Tongue (tissue), 1 donor: ENCODE measurements at regions not wholly inside any gene's neighbourhood (a gene's known extent, or its start where the extent isn't known, plus 50 kb on each side); places are given as distances from the start of the nearest gene placed in this dataset.
A peak's percentile ranks its signal among the peaks of the same experiment; 100 is the strongest.
"Not testable (repeated sequence)": the region's sequence is repeated elsewhere in the genome, so short reads cannot be mapped to it uniquely, and the experiment has no call there.

Experiments
- DNase-seq: peaks from one replicate; pipeline ENCODE4 v3.0.0-alpha.2; 2015

DNA sequence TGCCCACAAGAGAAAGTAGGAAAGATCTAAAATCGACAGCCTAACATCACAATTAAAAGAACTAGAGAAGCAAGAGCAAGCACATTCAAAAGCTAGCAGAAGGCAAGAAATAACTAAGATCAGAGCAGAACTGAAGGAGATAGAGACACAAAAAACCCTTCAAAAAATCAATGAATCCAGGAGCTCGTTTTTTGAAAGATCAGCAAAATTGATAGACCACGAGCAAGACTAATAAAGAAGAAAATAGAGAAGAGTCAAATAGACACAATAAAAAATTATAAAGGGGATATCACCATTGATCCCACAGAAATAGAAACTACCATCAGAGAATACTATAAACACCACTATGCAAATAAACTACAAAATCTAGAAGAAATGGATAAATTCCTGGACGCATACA, 693.6 kb upstream of the SETBP1 start:
- not testable (repeated sequence) for DNase-seq

DNA sequence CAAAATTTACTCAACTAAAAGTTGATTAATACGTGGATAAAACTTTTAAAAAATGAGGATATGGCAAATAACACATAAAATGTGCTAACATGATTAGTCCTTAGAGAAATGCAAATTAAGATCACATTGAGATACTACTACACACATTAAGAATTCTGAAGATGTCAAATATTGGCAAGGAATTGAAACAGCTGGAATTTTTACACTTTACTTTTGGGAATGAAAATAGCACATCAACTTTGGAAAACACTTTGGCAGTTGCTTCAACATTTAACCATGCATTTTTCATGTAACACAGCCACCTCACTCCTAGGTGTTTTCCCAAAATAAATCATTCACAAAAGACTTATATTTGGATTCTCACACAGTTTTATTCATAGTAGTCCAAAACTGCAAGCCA, 687.9 kb upstream of the SETBP1 start:
- no peak for DNase-seq

DNA sequence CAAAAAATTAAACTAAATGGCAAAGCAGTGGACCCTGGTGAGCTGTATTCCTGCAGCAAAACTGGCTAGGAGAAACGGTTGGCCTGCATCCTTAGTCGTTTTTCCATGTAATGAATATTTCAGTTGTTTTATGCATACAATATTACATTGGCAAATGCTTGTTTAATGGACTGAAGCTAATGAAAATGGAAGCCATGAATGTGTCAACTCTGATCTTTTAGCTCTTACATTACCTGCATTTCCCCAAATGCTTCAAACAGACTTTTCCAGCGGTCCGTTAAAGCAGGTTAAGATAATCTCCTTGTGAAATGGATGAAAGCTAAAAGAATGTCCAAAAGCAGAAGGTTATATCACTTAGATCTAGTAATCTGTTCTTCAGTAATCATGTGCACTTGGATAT, 686.3 kb upstream of the SETBP1 start:
- DNase-seq: no peak

DNA sequence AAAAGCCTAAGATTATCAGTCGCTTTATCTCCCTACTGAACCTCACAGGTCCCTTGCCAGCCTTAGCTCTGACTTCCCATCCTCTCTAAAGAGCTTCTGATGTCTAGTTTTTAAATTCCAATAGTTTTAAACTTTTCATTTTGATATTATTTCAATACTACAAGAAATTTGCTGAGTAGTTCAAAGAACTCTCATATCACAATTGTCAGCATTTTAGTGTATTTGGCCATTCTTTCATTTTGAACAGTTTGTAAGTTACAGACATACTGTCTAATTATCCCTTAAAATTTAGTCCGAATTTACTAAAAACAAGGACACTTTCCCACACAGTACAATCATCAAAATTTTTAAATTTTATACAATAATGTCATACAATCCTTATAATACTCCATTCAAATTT, 666.8 kb upstream of the SETBP1 start:
- DNase-seq: no peak

DNA sequence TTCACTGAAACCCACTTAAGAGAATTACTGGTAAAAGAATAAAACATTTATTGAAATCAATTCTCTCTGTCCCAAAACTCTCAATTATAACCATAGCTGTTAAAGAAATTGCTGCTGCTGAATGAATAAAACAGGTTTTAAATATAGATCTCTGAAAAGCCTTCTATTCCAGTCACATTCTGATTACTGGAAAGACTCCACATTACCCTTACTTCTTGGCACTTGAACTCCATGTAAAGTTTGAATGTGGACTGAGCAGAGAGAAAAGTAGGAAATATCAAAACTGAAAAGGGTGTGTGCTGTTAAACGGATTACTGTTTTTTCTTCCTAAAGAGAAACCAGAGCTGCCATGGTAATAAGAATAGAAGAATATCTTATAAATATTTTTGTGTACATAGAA, 655.3 kb upstream of the SETBP1 start:
- DNase-seq: peak; percentile 21

DNA sequence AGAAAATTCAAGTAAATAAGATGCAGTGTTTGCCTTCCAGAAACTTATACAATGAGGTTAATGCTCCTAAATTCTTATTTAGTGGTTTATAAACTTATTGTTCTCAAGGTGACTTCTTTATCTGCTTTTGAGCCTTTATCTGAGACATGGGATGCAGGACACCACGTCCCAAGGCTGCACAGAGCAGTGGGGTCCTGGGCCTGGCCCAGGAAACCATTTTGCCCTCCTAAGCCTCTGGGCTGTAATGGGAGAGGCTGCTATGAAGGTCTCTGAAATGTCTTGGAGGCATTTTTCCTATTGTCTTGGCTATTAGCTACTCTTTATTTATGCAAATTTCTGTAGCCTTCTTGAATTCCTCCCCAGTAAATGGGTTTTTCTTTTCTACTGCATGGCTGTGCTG, 652.6 kb upstream of the SETBP1 start:
- no peak for DNase-seq

DNA sequence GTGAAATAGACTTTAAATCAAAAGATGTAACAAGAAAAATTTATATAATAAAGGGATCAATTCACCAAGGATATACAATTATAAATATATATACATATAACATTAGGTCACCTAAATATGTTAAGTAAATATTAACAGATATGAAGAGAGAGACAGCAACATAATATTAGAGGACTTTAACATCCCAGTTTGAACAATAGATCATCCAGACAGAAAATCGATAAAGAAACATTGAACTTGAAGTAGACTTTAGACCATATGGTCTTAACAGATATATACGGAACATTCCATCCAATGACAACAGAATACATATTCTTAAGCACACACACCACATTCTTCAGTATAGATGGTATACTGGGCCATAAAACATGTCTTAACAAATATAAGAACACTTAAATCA, 649.6 kb upstream of the SETBP1 start:
- DNase-seq: no peak

DNA sequence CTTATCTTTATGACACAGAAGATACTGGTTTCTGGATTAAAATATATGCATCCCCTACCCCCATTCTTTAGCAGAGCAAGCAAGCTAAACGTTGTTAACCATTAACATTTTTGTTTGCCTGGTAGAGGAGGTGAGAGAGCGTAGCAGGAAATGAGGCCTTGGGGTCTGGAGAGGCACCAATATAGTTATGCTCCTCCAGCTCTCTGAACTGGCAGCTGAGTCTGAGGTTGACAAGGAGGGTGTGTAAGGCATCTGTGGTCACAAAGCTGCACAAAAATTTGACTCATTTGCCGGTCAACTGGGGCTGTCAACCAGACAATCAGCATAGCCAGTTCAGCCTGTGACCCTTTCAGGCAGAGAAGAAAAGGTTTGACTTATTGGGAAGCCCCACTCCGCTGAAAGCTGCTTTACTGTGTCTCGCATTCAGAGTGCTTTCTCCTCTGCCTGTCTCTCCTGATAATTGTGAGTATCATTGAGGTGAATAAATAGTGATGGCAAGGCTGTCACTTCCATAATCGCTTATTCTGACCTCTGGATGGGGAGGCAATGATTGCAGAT, 647.5 kb upstream of the SETBP1 start:
- no peak for DNase-seq

DNA sequence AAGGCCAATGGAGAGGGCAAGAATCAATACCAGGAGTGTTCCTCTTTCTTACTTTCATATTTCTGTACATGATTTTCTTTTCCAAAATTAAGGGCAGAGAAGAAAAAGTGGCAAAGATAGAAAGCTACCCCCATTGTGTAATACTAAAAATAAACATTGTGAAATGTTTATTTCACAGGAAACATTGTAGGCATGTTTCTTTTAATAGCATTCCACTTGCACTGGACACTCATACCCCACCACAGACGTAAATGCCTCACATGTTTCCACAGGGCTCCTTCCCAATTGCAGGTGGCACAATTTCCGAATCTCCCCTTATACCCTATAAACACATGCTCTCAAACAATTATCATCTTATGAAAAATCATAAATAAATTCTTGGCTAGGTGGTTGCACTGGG, 645.1 kb upstream of the SETBP1 start:
- DNase-seq: no peak

DNA sequence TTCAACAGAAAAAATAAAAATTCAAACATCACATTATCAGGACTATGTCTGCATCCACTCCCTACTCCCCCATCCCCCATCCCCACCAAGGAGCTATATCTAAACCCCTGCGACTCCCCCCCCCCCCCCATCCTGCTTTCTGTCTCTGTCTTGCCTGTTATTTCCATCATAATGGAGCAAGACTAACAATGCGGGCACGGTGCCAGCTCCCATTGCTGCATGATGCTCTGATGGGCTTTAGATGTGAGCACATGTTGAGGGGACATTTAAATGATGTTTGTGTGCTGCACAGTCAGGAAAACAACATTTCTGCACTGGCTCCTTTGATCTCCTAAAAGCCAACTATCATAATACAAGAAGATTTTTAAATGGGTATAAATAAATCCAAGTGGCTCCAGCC, 644.2 kb upstream of the SETBP1 start:
- peak; percentile 43 for DNase-seq

DNA sequence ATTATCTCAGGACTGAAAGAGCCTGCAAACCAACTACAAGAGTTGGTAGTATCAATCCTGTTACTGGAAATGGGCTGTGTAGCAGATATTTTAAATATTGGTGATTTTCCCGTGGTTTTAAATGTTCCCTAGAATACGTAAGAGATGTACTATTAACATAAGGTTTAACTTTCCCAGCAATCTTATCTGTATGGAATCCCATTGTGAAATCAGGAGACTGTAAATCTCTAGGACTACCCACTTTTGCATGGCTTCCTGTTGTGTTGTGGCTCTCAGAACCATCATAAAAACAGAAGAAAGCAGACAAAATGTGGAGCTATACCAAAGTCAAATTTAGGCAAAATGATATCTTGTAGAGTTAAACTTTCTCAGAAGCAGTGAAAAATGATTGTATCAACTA, 641.5 kb upstream of the SETBP1 start:
- DNase-seq: no peak

DNA sequence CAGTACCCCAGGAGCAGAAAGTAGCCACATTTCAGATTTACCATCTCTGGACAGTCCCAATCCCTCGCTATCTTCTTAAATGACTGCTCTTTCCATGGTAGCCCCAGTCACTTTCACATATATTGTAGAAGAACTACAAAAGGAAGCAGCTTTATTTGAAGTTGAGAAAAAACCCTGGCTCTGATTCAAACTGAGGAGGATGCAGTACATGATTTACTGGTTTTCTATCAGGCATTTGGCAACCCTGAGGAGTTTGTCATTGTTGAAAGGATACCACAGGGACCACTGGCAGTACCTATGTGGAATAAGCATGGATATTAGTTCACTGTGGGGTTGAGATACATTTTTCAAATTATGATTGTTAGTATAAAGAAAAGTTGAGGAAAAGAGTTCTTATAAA, 640.9 kb upstream of the SETBP1 start:
- no peak for DNase-seq

DNA sequence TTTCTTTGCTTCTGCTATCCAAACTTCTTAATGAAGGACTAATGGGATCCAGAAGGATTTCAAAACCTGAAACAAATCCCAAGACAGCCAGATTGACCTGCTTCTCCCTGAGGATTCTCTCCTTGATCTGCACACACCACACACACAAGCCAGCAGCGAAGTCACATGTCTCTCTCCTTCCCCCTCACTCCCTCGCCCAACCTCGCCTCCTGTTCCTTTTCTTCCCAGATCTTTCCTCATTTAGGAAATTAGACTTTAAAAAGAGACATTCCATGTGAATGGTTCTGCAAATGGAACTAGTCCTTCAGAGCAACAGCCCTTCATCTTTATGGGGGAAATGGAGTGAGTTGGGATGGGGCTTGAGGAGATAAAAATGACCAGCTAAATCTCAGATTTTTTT, 639.1 kb upstream of the SETBP1 start:
- no peak for DNase-seq

DNA sequence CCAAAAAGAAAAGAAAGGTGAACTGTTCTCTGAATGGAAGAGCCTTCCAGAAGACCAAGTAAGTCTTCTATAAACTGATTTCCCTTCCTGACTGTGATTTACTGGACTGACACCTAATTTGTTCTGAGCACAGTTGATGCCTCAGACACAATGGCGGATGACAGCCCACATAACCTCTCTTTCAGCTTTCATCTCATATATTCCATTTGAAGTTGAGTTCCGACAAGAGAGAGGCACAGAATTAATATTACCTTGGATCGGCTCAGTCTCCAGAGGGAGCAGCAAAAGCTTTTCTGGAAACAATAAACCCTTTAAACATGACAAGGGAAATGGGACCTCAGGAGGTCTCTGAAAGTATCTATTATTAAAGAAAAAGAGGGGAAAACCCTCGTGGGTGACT, 638.7 kb upstream of the SETBP1 start:
- DNase-seq: no peak

DNA sequence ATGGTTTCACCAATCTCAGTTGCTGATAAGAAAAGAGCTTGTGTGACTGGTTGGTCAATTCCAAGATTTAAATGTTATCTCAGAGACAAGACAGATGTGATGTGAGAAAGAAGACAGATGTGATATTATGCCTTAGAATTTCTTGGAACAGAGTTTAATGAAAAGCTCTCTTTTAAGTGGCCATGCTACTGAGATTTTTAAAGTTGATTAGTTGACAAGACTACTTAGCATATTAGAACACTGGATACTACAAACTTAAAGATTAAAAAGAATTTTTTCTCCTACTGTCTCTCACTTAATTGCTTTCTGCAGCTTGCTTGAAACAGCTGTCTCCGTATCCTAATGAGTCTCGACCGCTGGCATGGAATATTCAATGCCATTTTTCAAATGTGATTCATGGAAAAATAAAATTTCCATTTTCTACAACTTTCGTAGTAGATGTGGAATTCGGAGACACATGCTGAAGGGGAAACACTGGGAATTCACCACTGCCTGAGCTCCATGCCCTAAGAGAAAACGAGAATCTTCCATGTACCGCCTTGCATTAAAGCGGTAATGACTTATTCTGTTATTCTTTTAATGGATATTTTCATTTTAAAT, 634.2 kb upstream of the SETBP1 start:
- no peak for DNase-seq

DNA sequence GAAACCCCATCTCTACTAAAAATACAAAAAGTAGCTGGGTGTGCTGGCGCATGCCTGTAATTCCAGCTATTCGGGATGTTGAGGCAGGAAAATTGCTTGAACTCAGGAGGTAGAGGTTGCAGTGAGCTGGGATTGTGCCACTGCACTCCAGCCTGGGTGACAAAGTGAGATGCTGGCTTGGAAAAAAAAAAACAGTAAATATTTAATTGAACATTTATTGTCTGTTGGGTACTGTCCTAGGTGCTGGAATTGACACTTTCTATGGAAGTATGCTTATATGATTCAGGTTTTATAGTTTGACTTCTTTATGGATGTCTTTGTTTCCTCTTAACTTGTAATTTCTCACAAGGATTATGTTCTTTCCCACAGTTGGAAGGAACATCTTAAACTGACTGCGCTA, 633.1 kb upstream of the SETBP1 start:
- no peak for DNase-seq

DNA sequence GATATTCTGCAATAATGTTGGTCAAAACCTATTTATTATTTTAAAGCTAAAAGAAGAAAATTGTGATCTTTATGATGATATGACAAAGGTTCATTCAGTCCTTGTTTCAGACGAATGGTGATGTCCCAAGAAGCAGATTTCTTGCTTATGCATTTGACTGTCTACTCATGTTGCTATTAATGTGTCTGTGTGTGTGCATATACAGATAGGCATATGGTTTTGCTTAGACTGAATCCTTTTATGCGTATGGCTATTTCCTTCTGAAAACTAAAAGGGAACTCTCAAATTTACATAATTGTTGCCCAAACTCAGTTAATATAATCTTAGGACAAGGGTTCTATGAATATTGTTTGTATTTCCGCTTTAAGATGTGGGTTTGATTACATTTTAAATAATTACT, 632.3 kb upstream of the SETBP1 start:
- DNase-seq: no peak

DNA sequence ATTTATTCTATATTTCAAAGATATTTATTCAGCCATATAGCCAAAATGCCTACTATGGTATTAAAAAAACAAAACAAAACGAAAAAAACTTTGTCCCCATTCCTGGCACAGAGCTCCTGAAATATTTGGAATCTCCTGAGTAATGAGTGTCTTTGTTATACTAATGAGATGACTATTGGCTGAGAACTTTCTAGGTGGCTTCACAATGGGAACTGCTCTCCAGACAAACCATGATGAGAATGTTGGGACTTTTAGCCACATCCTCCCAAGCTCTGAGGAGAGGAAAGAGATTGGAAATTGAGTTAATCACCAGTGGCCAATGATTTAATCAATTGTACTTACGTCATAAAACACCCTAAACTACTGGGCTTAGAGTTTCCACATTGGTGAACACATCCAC, 631.8 kb upstream of the SETBP1 start:
- DNase-seq: no peak

DNA sequence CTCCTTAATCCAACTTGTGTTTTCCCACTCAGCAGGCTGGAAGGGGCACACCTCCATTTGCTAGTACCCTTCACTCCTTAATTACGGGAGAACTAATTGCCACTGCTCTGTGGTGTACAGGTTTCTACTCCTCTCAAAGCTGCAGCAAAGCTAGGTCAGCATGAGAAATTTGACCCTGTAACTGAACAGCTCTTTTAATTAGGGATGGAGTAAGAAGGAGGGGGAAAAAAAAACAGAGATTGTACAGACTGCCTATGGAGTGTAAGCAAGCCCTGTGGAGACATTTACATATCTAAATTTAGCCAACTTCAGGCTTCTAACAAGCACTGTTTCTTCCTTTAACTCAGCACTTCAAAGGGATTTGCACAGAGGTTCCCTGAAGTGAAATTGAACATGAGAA, 629.7 kb upstream of the SETBP1 start:
- peak; percentile 18 for DNase-seq

DNA sequence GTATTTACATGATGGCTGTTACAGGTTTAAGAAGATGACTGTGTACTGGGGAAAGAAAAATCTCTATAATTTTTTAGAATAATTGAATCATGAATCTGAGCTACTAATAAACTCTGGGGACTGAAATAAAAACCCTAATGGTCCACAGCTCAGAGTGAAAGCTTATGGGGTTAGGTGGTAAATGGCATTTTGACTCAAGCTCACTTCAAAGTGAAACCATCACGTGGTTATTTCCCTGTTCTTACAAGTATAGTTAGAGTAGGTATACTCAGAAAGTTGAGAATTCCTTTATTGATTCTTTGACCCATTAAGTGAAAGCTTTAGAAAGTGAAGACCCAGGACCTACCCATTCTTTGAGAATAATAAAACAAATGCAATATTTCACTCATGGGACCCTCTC, 626.2 kb upstream of the SETBP1 start:
- DNase-seq: no peak

DNA sequence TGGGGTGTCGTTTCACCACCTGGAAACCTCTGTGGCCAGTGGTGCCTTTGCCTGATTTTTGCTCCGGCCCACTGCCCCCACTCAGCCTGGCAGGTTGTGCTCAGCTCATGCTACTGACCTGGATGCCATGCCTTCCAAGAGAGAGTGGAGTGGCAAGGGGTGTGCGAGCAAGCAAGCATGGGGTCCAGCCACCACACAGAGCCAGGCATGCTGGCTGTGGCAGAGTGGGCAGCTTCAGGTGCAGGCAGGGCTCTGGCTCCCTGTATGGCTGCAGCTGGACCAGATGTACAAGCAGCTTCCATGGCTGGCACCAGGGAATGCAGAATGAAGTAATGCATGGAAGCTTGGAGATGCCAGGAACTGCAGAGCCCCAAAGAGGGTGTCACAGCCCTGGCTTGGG, 620.5 kb upstream of the SETBP1 start:
- no peak for DNase-seq

DNA sequence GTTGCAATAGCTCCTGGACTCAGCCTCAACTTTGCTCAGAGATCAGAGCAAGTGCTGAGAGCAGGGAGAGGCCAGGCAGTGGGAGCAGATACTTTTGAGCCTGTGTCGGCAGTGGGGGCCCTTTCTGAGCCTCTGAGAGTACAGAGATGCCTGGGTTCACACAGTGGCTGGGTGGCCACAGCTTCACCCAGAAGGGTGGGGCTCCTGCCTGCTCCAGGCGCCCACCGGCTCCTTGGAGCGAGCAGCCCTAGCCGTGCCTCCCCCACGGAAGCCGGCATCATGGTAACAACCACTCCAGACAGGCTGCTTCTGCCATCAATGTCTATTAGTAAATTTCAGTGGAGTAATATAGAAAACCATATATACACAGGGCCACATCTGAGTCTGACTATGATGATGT, 619.2 kb upstream of the SETBP1 start:
- no peak for DNase-seq

DNA sequence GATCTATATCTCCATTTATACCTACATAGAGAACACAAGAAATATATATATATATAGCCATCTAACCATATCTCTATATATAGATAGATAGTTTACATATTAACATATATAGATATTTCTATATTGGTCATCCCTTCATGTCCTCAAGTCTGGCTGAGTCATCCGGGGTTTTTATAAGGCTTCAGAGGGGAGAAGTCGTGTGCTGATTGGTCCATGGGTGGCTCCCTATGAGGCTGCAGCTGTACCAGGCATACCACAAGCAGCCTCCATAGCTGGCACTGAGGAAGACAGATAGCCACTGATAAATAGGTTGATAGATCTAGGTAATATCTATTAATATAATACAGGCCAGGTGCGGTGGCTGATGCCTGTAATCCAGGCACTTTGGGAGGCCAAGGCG, 618.3 kb upstream of the SETBP1 start:
- no peak for DNase-seq

DNA sequence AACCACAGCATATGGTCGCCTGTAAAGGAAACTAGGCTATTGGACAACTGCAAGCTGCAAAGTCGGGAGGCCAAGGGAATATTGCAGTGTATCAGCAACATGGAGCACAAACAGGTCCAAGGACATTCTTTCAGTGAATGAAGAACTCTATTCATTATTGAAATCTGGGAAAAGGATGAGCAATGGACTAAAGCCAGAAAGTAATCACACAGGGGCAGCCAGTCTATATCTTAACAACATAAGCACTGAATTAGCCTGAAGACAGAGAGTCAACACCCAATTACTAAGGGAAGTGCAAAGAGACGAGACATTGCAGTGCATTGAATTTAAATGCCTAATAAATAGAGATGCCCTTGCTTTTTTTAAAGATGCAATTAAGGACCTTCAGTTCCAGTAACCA, 615.5 kb upstream of the SETBP1 start:
- DNase-seq: no peak

DNA sequence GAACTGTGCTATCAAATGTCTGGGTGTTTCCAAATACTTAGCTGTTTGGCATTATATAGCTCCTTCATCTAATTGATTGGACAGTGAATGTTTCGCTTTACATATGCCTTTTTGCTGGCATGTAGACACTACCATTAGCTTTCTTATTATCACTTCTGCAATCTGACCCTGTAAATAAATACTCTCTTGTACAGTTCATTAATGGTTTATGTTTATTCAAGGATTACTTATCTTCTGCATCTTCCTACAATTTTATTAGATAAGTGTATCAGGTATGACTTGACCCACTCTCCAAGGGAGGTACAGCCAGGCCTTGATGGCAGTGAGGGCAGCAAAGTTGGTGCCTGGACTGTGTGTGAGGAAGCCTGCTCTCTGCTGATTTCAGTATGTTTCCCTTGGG, 614.1 kb upstream of the SETBP1 start:
- DNase-seq: no peak
